ENCODE measurements at regions not wholly inside any gene's neighbourhood (a gene's known extent, or its start where the extent isn't known, plus 50 kb on each side); places are given as distances from the start of the nearest gene placed in this dataset.

- Mint-ChIP-seq H3K4me1 (peaks cover 13% of the 10 kb centered on the region), H3K36me3 (ENCODE audit: low read depth) (no peaks in the 10 kb centered on the region), H3K4me3 (no peak overlapping the region), H3K9me3 (no peaks in the 10 kb centered on the region), H3K27ac (no peak overlapping the region), H3K27me3 (ENCODE audit: low read depth, poor library complexity) (peaks cover 11% of the 10 kb centered on the region)
- TF ChIP-seq CTCF (IDR thresholded peaks at IDR 0.05), result no peak
- no peak for DNase-seq
Observed at GRCh38 chr18:57278933-57279332, 73.4 kb upstream of the ST8SIA3 start.

GRCh38 chr18:57281519-57281918 is 70.8 kb upstream of the ST8SIA3 start:
- Mint-ChIP-seq H3K4me1 (peaks cover 3% of the 10 kb centered on the region), H3K27ac (no peak overlapping the region), H3K36me3 (ENCODE audit: low read depth) (no peaks in the 10 kb centered on the region), H3K27me3 (ENCODE audit: low read depth, poor library complexity) (peaks cover 10% of the 10 kb centered on the region), H3K4me3 (no peak overlapping the region), H3K9me3 (no peaks in the 10 kb centered on the region)
- DNase-seq, result no peak
- TF ChIP-seq CTCF (IDR thresholded peaks at IDR 0.05), result no peak

GRCh38 chr18:57286949-57287348 is 65.4 kb upstream of the ST8SIA3 start:
- Mint-ChIP-seq H3K4me1 (no peaks in the 10 kb centered on the region), H3K36me3 (ENCODE audit: low read depth) (no peaks in the 10 kb centered on the region), H3K4me3 (no peak overlapping the region), H3K27ac (no peak overlapping the region), H3K9me3 (peaks cover 13% of the 10 kb centered on the region), H3K27me3 (ENCODE audit: low read depth, poor library complexity) (no peaks in the 10 kb centered on the region)
- no peak for DNase-seq
- TF ChIP-seq CTCF (IDR thresholded peaks at IDR 0.05), result no peak

DNA sequence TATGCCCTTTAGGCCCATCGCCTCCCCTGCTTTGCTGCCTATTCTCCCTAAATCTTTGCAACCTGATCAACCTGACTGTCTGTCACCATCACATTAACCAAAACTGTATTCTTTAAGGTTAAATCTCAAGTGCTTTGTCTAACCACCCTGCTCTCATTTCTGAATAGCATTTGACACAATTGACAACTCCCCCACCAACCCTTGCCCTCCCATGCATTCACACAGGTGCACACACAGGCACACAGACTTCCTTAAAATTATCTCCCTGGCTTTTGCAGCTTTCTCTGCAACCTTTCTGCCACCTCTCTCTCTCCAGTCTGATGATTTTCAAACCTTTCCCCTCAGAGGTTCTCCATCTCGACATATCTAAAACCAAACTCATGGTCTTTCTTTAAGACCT is 64.6 kb upstream of the ST8SIA3 start:
- Mint-ChIP-seq H3K4me3 (no peak overlapping the region), H3K27ac (no peak overlapping the region), H3K4me1 (no peaks in the 10 kb centered on the region), H3K27me3 (ENCODE audit: low read depth, poor library complexity) (no peaks in the 10 kb centered on the region), H3K36me3 (ENCODE audit: low read depth) (no peaks in the 10 kb centered on the region), H3K9me3 (peaks cover 13% of the 10 kb centered on the region)
- no peak for DNase-seq
- no peak for TF ChIP-seq CTCF (IDR thresholded peaks at IDR 0.05)

- Mint-ChIP-seq H3K9me3 (peaks cover 9% of the 10 kb centered on the region), H3K4me3 (no peak overlapping the region), H3K4me1 (no peaks in the 10 kb centered on the region), H3K27me3 (ENCODE audit: low read depth, poor library complexity) (peaks cover 4% of the 10 kb centered on the region), H3K36me3 (ENCODE audit: low read depth) (no peaks in the 10 kb centered on the region), H3K27ac (no peak overlapping the region)
- TF ChIP-seq CTCF (IDR thresholded peaks at IDR 0.05), result no peak
- no peak for DNase-seq
Observed at GRCh38 chr18:57294547-57294946, 57.8 kb upstream of the ST8SIA3 start.

- no peak overlapping the region for H3K4me3 Mint-ChIP-seq
- no peaks in the 10 kb centered on the region for H3K36me3 Mint-ChIP-seq (ENCODE audit: low read depth)
- TF ChIP-seq CTCF (IDR thresholded peaks at IDR 0.05), result no peak
- H3K27ac Mint-ChIP-seq, result no peak overlapping the region
- no peak for DNase-seq
- H3K27me3 Mint-ChIP-seq (ENCODE audit: low read depth, poor library complexity), result peaks cover 4% of the 10 kb centered on the region
- H3K9me3 Mint-ChIP-seq, result no peaks in the 10 kb centered on the region
- H3K4me1 Mint-ChIP-seq, result no peaks in the 10 kb centered on the region
Observed at GRCh38 chr18:57296336-57296735, 56.0 kb upstream of the ST8SIA3 start.
